ENCODE measurements at regions not wholly inside any gene's neighbourhood (a gene's known extent, or its start where the extent isn't known, plus 50 kb on each side); places are given as distances from the start of the nearest gene placed in this dataset.

- TF ChIP-seq POLR2A (IDR thresholded peaks at IDR 0.05) (no peak), EP300 (IDR thresholded peaks at IDR 0.05) (no peak), CTCF (IDR thresholded peaks at IDR 0.05) (no peak), POLR2AphosphoS5 (IDR thresholded peaks at IDR 0.05) (no peak)
These were observed 141.4 kb upstream of the NMUR2 start for GRCh38 chr5:152546493-152546892.

All from sigmoid colon (tissue), 4 donors.